NCI-H345 treated with DMSO at 0.1 percent for 48 hours (cell line): ENCODE measurements at regions not wholly inside any gene's neighbourhood (a gene's known extent, or its start where the extent isn't known, plus 50 kb on each side); places are given as distances from the start of the nearest gene placed in this dataset.

Experiments used
- DNase-seq: peaks from one replicate; lab custom pipeline; 2025; ENCODE audit not compliant: unreplicated experiment; lab: John Stamatoyannopoulos, UW

DNA sequence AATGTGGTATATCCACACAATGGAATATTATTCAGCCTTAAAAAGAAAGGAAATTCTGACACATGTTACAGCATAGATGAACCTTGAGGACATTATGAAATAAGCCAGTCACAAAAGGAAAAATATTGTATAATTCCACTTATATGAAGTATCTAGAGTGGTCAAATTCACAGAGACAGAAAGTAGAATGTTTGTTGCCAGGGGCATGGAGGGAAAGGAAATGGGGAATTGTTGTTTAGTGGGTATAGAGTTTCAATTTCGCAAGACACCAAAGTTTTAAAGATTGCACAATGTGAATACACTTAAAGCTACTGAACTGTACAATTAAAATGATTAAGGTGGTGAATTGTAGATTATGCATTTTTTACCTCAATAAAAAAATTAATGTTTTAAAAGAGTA, 92.9 kb downstream of the TXNL1 start:
- no peak for DNase-seq

DNA sequence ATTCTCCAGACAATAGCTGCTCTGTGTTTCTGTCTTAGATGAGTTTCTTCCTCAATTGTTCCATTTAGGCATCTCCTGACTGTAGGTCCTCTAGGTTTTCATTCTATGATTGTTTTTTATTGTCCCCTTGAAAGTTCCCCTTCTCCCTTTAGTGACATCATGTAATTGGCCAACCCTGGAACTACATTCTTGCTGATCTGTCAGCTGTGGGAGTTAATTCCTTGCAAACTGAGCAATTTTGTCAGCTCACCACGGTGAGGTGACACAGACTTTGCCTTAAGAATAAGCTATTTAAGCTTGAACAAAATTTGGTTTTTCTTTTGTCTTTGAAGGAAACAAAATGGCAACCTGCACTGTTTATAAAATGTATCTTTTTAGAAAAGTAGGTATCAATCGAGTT, 95.9 kb downstream of the TXNL1 start:
- DNase-seq = no peak

DNA sequence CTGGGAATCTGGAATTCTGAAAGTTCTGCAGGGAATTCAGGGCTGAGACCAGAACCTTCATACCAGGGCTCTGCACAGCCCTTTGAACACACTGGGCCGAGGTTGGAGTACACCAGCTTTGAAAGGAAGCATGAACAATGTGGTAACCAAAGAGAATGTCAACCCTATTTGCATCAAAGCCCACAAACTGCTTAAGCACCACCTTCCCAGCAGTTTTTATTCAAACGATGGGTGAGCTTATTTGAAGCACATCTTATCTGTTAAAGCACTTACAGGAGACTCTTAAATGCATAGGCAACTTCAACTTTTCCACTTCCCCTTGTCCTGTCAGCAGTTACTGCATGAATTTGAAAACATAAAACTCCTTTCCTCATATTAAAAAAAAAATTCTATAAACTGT, 96.6 kb downstream of the TXNL1 start:
- no peak for DNase-seq

DNA sequence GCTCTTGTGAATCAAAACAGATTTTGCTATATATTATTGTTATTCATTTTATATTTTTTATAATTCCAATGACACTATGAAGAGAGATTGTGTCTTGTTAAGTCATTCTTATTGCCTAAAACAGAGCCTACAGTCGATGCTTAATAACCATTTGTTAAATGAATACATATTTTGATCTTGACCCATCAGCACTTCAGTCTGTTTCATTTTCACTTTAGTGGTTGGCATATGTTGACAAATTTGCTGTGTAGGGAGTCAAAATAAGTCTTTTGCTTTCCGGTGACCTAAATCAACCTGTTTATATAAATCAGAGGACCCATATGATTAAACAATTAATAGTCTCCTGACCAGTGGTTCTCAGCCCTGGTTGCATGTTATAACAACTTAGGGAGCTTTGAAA, 97.1 kb downstream of the TXNL1 start:
- no peak for DNase-seq

DNA sequence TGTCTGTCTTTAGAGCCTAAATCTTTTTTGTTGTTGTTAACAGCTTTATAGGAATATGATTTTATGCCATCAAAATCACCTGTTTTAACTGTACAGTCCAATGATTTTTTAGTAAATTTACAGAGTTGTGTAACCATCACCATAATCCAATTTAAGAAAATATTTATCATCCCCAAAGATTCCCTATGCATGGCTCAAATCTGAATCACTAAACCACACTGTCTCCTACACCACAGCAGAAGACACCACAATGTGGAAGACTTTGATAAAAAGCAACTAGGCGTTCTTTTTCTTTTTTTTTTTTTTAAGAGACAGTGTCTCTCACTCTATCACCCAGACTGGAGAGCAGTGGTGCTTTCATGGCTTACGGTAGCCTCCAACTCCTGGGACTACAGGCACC, 99.6 kb downstream of the TXNL1 start:
- no peak for DNase-seq

DNA sequence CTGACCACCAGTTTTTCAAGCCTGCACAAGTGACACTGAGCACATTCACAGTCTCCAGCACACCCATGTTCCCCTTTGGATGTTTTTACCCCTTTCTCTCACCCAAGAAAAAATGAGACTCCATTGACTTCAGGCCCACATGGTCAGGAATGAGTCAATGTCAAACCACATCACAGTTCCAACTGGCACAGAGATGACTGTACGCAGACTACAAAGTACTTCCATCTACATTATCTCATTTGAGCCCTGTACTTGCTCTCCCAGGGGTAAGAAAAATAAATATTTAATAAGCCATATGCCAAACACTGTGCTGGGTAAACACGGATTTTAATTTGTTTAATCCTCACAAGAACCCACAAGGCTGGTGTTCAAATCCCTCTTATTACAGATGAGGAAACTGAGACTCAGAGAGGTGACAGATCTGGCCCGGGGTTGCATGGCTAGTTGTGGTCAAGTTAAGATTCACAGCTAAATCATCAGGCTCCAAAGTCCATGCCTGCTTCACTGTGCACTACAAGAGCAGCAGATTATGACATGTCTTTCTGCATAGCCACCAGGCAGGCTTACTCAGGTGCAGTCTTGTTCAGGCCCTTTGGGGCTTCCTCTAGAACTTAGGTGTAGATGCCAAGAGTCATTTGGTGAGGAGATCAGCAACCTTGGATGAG, 106.1 kb downstream of the TXNL1 start:
- DNase-seq = no peak

DNA sequence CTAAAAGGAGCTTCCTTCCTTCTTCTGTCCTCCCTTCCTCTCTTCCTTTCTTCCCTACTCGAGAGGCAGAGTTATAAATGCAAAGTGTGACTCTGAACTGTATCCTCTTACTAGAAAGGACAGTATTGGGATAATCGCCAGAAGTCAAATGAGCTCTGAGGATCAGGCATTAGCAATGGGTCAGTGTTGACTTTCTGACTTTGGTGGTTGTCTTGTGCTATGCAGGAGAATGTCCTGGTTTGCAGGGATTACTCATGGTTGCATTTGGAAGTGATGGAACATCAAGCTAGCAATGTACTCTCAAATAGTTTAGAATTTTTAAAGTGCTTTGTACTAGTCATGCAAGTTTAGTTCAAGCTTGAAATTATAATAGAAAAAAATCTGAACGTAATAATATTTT, 115.6 kb downstream of the TXNL1 start:
- no peak for DNase-seq

DNA sequence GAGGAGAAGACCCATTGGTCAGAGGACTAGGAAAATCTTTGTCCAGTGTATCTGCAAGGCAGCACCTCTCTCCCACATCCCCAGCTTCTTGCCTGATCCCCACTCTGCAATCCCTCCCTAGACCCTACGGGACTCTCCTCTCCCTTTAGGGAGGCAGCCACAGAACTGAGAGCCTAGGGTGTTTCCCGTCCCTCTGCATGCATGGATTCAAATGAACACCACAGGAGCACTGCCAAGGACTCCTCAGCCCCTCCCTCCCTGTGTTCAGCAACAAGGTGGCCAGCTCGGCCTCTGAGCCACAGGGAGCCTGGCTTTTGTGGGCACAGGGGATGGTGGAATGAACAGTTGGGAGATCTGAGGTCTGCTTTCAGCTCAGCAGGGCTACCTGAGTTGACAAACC, 117.1 kb downstream of the TXNL1 start:
- no peak for DNase-seq

DNA sequence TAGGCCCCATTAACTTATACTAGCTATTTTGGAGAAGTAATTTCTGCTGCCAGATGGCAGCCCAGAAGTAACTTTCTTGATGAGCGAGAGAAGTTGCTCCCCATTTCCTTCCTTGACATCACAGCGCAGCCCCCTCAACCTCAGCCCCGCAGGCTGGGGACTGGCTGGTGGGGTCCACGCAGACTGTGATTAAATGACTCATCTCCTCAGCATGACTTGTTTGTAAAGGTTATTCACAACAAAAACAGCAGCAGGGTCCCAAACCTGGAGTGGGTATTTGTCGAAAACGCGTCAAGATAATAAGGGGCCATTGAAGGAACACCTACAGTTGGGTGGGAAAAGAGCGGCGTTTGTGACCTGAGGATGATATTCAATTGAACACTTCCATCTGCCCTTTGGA, 120.6 kb downstream of the TXNL1 start:
- no peak for DNase-seq

DNA sequence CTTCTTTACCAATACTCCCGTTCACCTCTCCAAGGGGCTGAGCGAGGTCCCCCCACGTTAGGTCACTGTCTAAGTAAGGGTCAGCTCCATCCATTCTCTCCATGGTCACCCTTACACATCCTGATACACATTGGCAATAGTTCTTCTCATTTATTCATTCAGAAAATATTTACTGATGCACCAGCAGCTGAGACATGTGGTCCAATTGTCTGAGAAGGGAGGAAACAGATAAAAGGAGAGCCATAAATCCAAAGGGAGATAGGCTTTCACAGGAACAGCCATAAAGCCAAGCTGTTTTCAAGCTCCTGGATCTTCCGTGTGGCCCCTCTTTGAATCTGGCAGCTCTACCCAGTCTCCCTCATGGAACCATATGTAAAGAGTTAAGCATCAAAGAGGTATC, 121.2 kb downstream of the TXNL1 start:
- no peak for DNase-seq

DNA sequence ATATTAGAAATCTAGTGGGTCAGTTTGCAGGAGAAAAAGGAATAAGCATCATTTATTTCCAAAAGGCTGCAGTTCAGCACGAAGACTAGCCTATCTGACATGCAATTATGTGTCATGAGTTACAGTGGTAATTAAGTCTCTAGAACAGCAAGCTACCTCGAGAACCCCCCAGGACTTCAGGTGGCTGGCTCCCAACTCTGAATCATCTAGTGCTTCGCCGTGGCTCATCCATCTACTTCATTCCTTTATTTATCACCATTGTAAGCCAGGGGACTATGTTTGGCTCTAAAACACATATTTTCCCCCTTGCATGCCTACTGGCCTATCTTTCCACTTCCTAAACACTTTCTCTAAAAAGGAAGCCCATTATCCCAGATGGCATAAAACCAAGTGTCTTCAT, 121.6 kb downstream of the TXNL1 start:
- no peak for DNase-seq

DNA sequence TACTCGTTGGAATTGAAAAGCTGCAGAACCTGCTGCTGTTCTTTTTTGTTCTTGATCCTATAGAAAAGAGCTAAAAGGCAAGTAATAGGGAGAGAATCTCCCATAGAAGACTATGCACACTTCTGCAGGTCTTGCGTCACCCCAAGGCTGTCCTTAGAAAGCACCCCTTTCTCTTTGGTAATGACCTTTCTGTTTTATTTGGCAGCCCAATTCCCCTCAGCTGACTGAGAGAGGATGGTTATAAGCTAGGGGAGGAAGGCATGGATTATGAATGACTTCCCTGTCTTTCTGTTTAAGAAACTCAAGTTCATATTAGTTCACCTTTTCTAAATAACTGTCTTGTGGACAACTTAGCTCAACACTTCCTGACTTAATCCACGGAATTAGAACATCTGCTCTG, 122.9 kb downstream of the TXNL1 start:
- DNase-seq = no peak

DNA sequence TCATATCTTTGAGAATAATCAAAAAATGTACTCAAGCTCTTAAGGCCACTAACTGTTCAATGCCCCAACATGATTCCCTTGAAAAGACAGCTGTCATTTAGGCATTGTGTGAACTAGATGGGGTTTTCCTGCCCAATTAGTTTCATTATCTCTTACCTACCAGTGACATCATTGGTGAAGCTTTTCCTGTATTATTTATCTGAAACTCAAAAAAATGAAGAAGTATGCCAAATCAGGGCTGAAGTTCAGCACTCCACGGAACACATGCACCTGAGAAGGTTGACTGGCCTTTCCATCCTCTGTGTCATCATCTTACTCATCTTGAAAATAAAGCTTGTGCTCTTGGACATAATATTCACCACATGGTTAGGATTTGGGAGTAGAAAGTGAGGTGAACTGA, 126.4 kb downstream of the TXNL1 start:
- DNase-seq = no peak

DNA sequence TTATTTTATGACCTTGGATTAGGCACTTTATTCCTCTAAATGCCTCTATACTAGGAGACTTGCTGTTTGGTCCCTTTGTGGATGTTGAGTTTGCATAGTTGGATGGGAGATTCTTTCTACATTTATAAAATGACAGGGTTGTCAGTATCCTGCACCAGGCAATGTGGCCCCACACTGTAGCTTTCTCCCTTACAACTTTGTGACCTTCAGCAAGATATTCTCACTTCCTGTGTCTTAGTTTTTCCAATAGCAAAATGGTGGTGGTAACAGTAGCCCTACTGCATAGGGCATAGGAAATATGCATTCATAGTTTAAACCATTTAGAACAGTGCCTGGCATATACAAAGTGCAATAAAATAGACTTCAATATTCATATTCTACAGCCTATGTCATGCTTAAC, 128.3 kb downstream of the TXNL1 start:
- DNase-seq = no peak

DNA sequence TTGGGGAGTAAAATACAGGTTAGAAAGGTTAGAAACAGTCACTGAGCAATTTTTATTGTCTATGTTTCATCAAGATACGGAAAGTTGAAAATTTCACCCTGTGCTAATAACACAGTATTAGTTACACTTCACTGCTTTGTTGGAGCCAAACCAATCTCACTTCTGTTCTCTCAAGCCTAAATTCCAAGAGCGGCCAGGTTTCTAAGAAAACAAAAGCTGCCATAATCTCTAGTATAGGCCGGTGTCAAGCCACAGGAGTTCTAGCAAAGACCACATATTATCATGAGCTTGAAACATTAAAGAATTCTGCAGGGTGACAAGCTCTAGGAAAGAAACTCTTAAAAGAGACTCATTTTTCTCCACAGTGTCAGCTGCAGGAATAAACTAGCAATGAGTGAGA, 128.7 kb downstream of the TXNL1 start:
- no peak for DNase-seq

DNA sequence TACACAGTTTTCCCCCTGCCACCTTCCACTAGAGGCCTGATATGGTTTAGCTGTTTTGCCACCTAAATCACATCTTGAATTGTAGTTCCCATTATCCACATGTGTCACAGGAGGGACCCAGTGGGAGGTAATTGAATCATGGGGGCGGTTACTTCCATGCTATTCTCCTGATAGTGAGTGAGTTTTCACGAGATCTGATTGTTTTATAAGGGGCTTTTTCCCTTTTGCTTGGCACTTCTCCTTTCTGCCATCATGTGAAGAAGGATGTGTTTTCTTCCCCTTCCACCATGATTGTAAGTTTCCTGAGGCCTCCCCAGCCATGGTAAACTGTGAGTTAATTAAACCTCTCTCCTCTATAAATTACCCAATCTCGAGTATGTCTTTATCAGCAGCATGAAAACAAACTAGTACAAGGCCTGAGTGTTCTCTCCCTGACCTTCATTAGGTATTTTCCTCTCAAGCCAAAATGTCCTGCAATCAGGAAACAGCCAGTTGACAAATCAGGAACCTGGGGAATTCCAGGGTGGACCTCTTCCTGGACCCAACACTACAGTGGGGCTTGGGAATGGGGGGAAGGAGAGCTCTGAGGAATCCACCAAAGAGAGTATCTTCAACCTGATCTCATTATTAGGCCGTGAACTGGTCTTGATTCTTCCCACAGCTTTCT, 129.9 kb downstream of the TXNL1 start:
- no peak for DNase-seq

DNA sequence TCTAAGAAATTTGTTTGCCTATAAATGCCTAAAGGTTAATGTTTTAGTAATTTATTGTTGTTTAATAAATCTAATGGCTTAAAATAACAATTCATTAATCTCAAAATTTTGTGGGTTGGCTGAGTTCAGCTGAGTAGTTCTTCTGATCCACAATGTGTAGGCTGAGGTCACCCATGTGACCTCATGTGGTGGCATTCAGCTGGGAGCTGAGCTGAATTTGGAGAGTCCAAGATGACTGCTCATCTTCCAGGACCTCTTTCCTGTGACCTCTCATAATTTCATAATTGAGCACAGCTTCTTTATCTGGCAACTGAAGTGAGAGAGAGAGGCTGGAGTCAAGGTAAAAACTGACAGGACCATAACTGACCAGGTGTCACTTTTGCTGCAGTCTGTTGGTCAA, 132.4 kb downstream of the TXNL1 start:
- no peak for DNase-seq

DNA sequence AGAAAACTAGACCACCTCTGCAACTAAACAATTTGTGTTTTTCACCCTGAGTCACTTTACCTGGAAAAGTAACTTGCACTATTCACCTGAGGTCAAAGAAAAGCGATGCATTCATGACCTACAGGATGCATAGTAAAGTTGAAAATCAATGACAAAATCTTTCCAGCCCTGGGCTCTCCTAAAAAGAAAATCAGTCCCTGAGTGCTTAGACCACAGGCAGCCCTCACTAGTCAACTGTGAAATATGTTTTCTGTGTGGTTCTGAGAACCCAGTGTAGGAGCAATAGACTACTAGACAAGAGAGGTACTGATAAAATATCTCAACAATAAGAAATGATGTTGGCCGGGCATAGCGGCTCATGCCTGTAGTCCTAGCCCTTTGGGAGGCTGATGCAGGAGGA, 133.1 kb downstream of the TXNL1 start:
- no peak for DNase-seq

DNA sequence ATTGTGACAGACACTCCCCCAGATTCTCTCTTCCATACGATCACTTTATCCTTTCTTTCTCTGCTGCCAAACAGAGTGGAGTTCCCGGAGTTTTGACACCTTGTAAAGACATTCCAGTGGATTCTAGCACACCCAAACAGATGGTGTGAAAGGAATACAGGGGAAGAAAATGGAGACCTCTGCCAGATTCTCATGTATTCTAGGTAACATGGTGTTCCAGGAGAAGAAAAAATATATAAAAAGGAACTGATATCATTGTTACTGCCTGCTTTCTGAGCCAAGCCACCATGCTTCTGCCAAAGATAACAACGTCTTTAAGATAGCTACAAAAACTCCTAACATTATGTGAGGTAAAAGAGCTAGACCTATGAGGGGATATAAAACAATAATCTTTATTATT, 136.5 kb downstream of the TXNL1 start:
- no peak for DNase-seq

DNA sequence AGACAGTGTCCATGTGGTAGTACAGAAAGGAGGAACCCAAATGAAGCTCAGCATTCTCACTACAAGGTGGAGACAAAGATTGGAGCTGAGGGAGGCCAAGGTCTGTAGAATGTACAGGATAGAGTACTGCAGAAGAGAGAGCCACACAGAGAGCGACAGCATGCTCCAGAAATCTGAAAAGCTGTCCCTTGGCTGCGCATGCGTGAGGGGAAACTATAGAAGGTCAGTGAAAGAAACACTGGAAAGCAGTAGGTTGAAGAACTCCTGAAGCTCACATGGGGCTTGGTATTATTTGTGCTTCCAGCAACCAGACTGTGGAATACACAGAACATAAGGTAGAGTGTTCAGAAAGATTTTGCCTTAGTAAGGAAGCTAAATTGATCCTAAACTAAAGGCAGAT, 142.5 kb downstream of the TXNL1 start:
- DNase-seq = no peak

DNA sequence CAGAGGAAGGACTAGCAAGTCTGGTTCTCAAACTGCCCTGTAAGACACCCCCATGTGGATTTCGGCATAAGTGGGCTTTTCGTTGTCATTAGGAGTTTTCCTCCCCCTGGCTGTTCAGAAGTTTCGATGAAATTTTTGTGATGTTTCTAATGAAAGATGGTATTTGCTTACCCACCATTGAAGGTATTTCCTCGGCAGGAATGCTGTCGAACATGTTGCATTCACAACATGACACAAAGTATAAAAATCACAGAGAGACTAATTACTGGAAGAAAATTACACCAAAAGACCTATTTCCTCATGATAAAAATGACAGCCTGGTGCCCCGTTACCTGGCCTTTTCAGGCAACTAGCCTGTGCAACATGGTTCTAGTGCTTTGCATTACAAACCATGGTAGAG, 144.9 kb downstream of the TXNL1 start:
- no peak for DNase-seq

DNA sequence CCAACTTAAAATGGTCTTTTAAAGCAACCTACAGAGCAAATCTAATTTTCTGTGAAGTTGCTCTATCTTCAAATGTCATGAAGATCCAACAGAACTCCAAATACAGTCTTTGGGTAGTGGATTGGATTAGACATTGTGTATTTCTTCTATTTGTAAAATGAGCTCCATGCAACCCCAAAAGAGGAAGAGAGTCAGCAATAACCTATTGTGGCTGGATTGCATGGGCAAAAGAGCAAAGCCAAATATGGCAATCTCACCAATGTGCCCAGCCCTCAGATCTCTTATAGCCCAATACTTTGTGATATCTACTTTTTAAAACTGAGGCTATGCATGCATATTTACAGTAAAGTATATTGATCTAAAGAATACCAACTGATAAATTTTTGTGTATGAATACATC, 146.3 kb downstream of the TXNL1 start:
- no peak for DNase-seq

DNA sequence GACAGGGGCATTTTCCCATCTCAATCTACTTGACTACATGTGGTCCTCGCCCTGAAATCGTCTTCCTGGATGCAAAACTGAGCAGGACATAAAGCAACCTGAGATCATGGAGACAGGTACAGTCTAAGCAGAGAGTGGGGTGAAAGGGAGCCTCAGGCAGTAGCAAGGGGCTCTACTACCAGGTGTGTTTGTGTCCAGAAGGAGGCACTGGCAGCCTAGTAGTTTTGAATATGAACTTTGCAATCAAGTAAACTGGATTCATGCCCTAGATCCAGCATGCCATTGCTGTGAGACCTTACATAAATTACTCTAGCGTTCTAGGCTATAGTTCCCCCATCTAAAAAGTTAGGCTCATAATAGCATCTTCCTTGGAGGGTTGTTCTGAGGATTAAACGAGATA, 147.4 kb downstream of the TXNL1 start:
- no peak for DNase-seq
